Endothelial cell of umbilical vein (primary cell): ENCODE measurements at regions not wholly inside any gene's neighbourhood (a gene's known extent, or its start where the extent isn't known, plus 50 kb on each side); places are given as distances from the start of the nearest gene placed in this dataset.

Experiments
- EZH2 ChIP-seq: IDR thresholded peaks from 2 replicates; pipeline ENCODE4 v1.6.1; 2012; ENCODE audit warnings: borderline replicate concordance, low read depth, mild to moderate bottlenecking, moderate library complexity, low read length, inconsistent platforms; ENCODE audit not compliant: severe bottlenecking
- FOS ChIP-seq: IDR thresholded peaks from 2 replicates; pipeline ENCODE4 v1.6.1; 2011; ENCODE audit warnings: mild to moderate bottlenecking, low read length, moderate library complexity, borderline replicate concordance; ENCODE audit not compliant: insufficient read depth
- MYC ChIP-seq: IDR thresholded peaks from one replicate; pipeline ENCODE4 v1.6.1; 2011; ENCODE audit warnings: mild to moderate bottlenecking, low read depth, low read length
- POLR2A ChIP-seq: IDR thresholded peaks from 2 replicates; pipeline ENCODE4 v1.6.1; 2012; ENCODE audit warnings: low read depth, mild to moderate bottlenecking, control low read depth, low read length
- POLR2AphosphoS5 ChIP-seq: IDR thresholded peaks from 2 replicates; pipeline ENCODE4 v1.6.1; 2012; ENCODE audit warnings: low read depth, mild to moderate bottlenecking, control low read depth, low read length, moderate library complexity; ENCODE audit not compliant: insufficient read depth
- TF ChIP-seq, protein P1 (sequence below), 2 donors: IDR thresholded peaks; 1 replicate in 1 of 2; 2 replicates in 1 of 2; pipeline ENCODE4 v1.5.1; 2011; ENCODE audit warnings: low read length in 2 of 2, mild to moderate bottlenecking in 2 of 2, moderate library complexity in 2 of 2, control low read depth in 1 of 2, inconsistent platforms in 1 of 2, low read depth in 1 of 2; ENCODE audit not compliant: insufficient read depth in 1 of 2; ENCODE audit errors: extremely low read depth in 1 of 2

DNA sequence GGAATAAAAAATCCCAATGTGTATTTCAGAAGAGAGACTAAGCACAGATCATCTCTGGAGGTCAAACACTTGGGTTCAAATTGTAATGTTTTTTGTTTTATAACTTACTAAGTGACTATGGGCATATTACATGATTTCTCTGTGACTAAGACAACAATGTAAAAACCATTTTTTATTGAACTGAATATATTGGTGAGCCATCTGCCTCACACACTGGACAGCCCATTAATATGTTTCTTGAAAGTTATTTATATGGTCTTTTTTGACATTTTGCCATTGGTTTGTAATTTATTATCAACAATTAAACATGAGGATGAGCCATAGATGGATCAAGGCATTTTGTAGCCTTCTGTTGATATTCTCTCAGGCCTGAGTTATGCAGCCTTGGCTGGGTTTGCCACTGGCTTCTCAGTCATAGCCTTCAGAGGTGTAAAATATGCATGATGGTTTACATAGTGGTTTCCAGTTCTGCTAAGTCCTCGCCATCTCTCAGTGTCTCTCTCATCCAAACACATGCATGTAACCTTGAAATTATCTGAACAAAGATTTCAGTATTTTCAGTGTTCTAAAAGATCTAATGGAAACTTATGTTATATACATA is 997.2 kb downstream of the DIPK2A start:
- TF ChIP-seq, protein P1, sequence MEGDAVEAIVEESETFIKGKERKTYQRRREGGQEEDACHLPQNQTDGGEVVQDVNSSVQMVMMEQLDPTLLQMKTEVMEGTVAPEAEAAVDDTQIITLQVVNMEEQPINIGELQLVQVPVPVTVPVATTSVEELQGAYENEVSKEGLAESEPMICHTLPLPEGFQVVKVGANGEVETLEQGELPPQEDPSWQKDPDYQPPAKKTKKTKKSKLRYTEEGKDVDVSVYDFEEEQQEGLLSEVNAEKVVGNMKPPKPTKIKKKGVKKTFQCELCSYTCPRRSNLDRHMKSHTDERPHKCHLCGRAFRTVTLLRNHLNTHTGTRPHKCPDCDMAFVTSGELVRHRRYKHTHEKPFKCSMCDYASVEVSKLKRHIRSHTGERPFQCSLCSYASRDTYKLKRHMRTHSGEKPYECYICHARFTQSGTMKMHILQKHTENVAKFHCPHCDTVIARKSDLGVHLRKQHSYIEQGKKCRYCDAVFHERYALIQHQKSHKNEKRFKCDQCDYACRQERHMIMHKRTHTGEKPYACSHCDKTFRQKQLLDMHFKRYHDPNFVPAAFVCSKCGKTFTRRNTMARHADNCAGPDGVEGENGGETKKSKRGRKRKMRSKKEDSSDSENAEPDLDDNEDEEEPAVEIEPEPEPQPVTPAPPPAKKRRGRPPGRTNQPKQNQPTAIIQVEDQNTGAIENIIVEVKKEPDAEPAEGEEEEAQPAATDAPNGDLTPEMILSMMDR (IDR thresholded peaks at IDR 0.05; ENCODE audit: extremely low read depth in 1 of 2, insufficient read depth in 1 of 2, low read depth in 1 of 2, low read length in 2 of 2), result no peak
- TF ChIP-seq FOS (no peak), POLR2AphosphoS5 (no peak), POLR2A (no peak), EZH2 (no peak), MYC (no peak)
